CD4-positive, alpha-beta T cell (primary cell): ENCODE measurements at regions not wholly inside any gene's neighbourhood (a gene's known extent, or its start where the extent isn't known, plus 50 kb on each side); places are given as distances from the start of the nearest gene placed in this dataset.

Source experiments
- ATAC-seq: fragments of 200-7000 bp; cut with Tn5 transposase; one replicate; pipeline ENCODE4 v1.10.0; 2022; ENCODE audit warnings: mild to moderate bottlenecking; ENCODE audit not compliant: poor library complexity
- CTCF ChIA-PET: fragments of 350-600 bp; sonication (Branson Sonifier 250); formaldehyde crosslinking; loops from one replicate; lab custom pipeline; 2021; ENCODE audit warnings: antibody characterized with exemption, inconsistent platforms; lab: Charles Lee
- POLR2A ChIA-PET: fragments of 350-600 bp; sonication (Branson Sonifier 250); formaldehyde crosslinking; loops from one replicate; lab custom pipeline; 2021; ENCODE audit warnings: antibody characterized with exemption, inconsistent platforms; lab: Charles Lee
- DNase-seq, 14 experiments: peaks; one replicate each; pipeline ENCODE4 v3.0.0-alpha.2; 2013 to 2020; ENCODE audit warnings: mixed read lengths in 2 of 14
- H3K27ac ChIP-seq, 2 donors: one replicate each; pipeline versions ENCODE4 v1.5.1 to v1.7.0; 2013; ENCODE audit warnings: low read length in 2 of 2, low read depth in 1 of 2, mild to moderate bottlenecking in 1 of 2
- H3K27me3 ChIP-seq, 2 experiments: 1 replicate in 1 of 2; 2 replicates in 1 of 2; pipeline versions ENCODE4 v1.6.1 to v1.7.0; 2013; ENCODE audit warnings: low read length in 2 of 2, control low read depth in 1 of 2, mild to moderate bottlenecking in 1 of 2, moderate library complexity in 1 of 2; ENCODE audit not compliant: insufficient read depth in 2 of 2, control insufficient read depth in 1 of 2
- H3K36me3 ChIP-seq: one replicate; pipeline ENCODE4 v1.6.1; 2013; ENCODE audit warnings: low read length, control low read depth; ENCODE audit not compliant: insufficient read depth
- H3K4me1 ChIP-seq: one replicate; pipeline ENCODE4 v1.6.1; 2013; ENCODE audit warnings: low read length, control low read depth; ENCODE audit not compliant: insufficient read depth
- H3K4me3 ChIP-seq: one replicate; pipeline ENCODE4 v1.5.1; 2013; ENCODE audit warnings: mild to moderate bottlenecking, low read length, moderate library complexity
- H3K9me3 ChIP-seq, 2 experiments: 1 replicate in 1 of 2; 2 replicates in 1 of 2; pipeline versions ENCODE4 v1.6.1 to v1.7.0; 2013; ENCODE audit warnings: low read length in 2 of 2, mild to moderate bottlenecking in 2 of 2, control low read depth in 1 of 2, moderate library complexity in 1 of 2; ENCODE audit not compliant: control insufficient read depth in 1 of 2, insufficient read depth in 1 of 2
- H3K27ac Mint-ChIP-seq: one replicate; pipeline ENCODE4 v1.8.0; 2020; ENCODE audit warnings: mixed read lengths
- H3K27me3 Mint-ChIP-seq: one replicate; pipeline ENCODE4 v1.8.0; 2021; ENCODE audit warnings: mixed read lengths
- H3K36me3 Mint-ChIP-seq: one replicate; pipeline ENCODE4 v1.8.0; 2021; ENCODE audit warnings: low read depth, mixed read lengths
- H3K4me1 Mint-ChIP-seq: one replicate; pipeline ENCODE4 v1.8.0; 2021; ENCODE audit warnings: low read depth, mixed read lengths
- H3K4me3 Mint-ChIP-seq: one replicate; pipeline ENCODE4 v1.8.0; 2020; ENCODE audit warnings: mild to moderate bottlenecking, mixed read lengths
- H3K9me3 Mint-ChIP-seq: one replicate; pipeline ENCODE4 v1.8.0; 2020; ENCODE audit warnings: mixed read lengths
- intact Hi-C, 2 experiments: fragments of 100-400 bp; cut with DNase I in 1 of 2; cut with micrococcal nuclease in 1 of 2; formaldehyde crosslinking; loops; one replicate each; pipeline versions ENCODE4 v1.15.1 to v1.9.0; 2023 to 2025; cut with DNase I, micrococcal nuclease
- TF ChIP-seq, protein P1 (sequence below): fragments of 200-600 bp; IDR thresholded peaks from one replicate; pipeline ENCODE4 v1.8.0; 2022; ENCODE audit warnings: antibody characterized with exemption, mild to moderate bottlenecking

DNA sequence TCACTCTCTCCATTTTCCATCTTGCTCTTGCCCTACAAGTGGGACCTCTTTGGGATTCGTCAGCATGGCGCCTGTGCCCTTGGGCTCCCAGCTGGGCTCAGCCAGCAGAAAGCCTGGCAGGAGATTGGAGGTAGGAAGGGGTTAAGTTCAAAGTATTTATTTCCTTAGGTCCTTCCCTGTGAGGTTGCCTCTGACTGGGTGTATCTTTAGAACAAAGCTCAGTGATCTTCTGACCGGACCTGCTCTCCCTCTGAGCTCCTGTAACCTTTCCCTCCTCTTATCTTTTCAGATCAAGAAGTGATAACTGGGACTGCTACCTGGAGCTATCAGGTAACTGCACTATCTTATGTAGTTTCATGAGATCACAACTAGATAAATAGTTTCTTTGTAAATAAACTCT, 75.8 kb upstream of the ABCD3 start:
- Mint-ChIP-seq H3K4me3 (no peak overlapping the region), H3K36me3 (no peaks in the 10 kb centered on the region), H3K9me3 (no peaks in the 10 kb centered on the region), H3K27me3 (no peaks in the 10 kb centered on the region), H3K4me1 (no peaks in the 10 kb centered on the region), H3K27ac (no peak overlapping the region)
- H3K9me3 ChIP-seq, result no peaks in the 10 kb centered on the region
- H3K4me3 ChIP-seq, result no peak overlapping the region
- no peak overlapping the region for H3K27ac ChIP-seq
- no peak for DNase-seq
- peaks cover 0 to 3% of the 10 kb centered on the region in 2 experiments for H3K27me3 ChIP-seq
- TF ChIP-seq, protein P1, sequence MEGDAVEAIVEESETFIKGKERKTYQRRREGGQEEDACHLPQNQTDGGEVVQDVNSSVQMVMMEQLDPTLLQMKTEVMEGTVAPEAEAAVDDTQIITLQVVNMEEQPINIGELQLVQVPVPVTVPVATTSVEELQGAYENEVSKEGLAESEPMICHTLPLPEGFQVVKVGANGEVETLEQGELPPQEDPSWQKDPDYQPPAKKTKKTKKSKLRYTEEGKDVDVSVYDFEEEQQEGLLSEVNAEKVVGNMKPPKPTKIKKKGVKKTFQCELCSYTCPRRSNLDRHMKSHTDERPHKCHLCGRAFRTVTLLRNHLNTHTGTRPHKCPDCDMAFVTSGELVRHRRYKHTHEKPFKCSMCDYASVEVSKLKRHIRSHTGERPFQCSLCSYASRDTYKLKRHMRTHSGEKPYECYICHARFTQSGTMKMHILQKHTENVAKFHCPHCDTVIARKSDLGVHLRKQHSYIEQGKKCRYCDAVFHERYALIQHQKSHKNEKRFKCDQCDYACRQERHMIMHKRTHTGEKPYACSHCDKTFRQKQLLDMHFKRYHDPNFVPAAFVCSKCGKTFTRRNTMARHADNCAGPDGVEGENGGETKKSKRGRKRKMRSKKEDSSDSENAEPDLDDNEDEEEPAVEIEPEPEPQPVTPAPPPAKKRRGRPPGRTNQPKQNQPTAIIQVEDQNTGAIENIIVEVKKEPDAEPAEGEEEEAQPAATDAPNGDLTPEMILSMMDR, result no peak
- H3K36me3 ChIP-seq, result no peaks in the 10 kb centered on the region
- no peak for ATAC-seq
- POLR2A ChIA-PET, result no interaction called here
- CTCF ChIA-PET, result no interaction called here
- intact Hi-C loops, result no loop called here
- H3K4me1 ChIP-seq, result no peaks in the 10 kb centered on the region

DNA sequence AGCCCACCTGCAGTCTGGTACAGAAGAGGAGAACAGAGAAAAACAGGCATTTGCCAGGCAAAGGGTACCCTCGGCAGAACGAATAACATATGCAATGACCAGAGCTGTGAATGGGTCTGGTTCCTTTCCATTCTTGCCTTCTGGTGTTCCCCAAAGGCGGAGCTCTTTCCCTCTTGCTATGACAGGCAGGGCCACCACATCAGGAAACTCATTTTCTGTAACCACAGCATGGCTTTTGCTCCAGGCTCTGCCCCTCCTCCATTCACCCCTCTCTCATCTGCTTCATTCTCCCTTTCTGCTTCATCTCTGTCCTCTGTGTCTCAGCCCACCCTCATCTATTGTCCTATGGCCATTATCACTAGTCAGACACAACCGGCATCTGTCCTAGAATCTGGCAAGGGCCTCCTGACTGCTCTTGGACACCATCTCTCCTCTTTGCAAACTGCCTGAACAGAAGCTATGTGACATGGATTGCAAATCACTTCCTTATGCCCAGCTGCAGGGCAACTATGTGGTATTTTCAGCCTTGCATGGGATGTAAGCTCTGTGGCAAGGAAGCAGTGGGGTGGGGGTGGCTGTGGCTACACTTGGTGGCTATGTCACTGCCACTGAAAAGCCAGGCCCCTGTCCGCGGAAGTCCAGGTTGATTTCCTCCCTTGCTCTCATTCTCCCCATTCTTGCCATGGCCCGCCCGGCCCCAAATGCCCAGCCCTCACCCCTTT, 78.8 kb upstream of the ABCD3 start:
- peaks cover 0 to 3% of the 10 kb centered on the region in 2 experiments for H3K27me3 ChIP-seq
- H3K27ac Mint-ChIP-seq, result no peak overlapping the region
- no peaks in the 10 kb centered on the region for H3K36me3 Mint-ChIP-seq
- CTCF ChIA-PET, result no interaction called here
- intact Hi-C loops, result loop anchor here in 1 of 2 experiments (10.0 kb wide), 1 partner anchor 285 kb away; no protein-coding TSS in a partner anchor
- DNase-seq (no peak), ATAC-seq (no peak)
- H3K9me3 Mint-ChIP-seq, result no peaks in the 10 kb centered on the region
- TF ChIP-seq, protein P1, result no peak
- H3K9me3 ChIP-seq, result no peaks in the 10 kb centered on the region
- no peaks in the 10 kb centered on the region for H3K27me3 Mint-ChIP-seq
- no peak overlapping the region for H3K4me3 Mint-ChIP-seq
- H3K36me3 ChIP-seq, result no peaks in the 10 kb centered on the region
- POLR2A ChIA-PET, result no interaction called here
- no peak overlapping the region for H3K27ac ChIP-seq
- no peaks in the 10 kb centered on the region for H3K4me1 ChIP-seq
- H3K4me3 ChIP-seq, result no peak overlapping the region
- H3K4me1 Mint-ChIP-seq, result no peaks in the 10 kb centered on the region

DNA sequence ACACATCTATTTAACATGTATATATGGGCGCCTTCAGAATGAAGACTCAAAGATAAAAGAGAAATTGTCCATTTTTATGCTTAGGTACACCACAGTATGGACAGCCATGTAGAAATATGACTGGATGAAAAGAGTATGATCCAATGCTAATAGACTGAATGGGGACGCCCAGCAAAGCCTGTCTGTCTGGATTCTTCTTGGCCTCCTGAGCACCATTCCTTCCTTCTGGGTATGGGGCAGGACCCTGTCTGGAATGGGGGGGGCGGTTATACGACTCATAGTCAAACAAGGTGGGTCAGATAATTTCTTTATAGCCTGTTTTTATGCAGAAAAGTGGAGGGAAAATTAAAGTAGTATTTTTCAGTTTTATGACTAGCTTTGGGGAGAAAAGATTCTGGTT, 81.2 kb upstream of the ABCD3 start:
- H3K4me1 ChIP-seq, result no peaks in the 10 kb centered on the region
- Mint-ChIP-seq H3K27ac (no peak overlapping the region), H3K4me3 (no peak overlapping the region), H3K9me3 (no peaks in the 10 kb centered on the region), H3K4me1 (no peaks in the 10 kb centered on the region), H3K27me3 (no peaks in the 10 kb centered on the region), H3K36me3 (no peaks in the 10 kb centered on the region)
- CTCF ChIA-PET, result no interaction called here
- H3K9me3 ChIP-seq, result no peaks in the 10 kb centered on the region
- no peak overlapping the region for H3K27ac ChIP-seq
- H3K27me3 ChIP-seq, result peaks cover 0 to 10% of the 10 kb centered on the region in 2 experiments
- TF ChIP-seq, protein P1, result no peak
- no peak overlapping the region for H3K4me3 ChIP-seq
- POLR2A ChIA-PET, result no interaction called here
- DNase-seq (no peak), ATAC-seq (no peak)
- intact Hi-C loops, result loop anchor here in 1 of 2 experiments (10.0 kb wide), 1 partner anchor 282 kb away; no protein-coding TSS in a partner anchor
- H3K36me3 ChIP-seq, result no peaks in the 10 kb centered on the region
